ENCODE measurements at regions not wholly inside any gene's neighbourhood (a gene's known extent, or its start where the extent isn't known, plus 50 kb on each side); places are given as distances from the start of the nearest gene placed in this dataset.
A peak's percentile ranks its signal among the peaks of the same experiment; 100 is the strongest.

GRCh38 chr1:229043115-229043514, 227.8 kb upstream of the RAB4A start:
- WGBS (ENCODE audit: insufficient coverage, low coverage, low lambda C conversion rate, missing lambda C conversion rate): 65% methylated on average over 2 of the region's 2 CpGs

GRCh38 chr1:229046251-229046853, 224.6 kb upstream of the RAB4A start:
- H3K27me3 ChIP-seq: no peaks in the 10 kb centered on the region
- no peaks in the 10 kb centered on the region for H3K36me3 ChIP-seq
- intact Hi-C loops (cut with DNase I): no loop called here
- H3K4me1 ChIP-seq: no peaks in the 10 kb centered on the region
- no peak for DNase-seq
- no peak overlapping the region for H3K27ac ChIP-seq
- no peak for ATAC-seq
- 82% methylated on average over 5 of the region's 14 CpGs for WGBS (ENCODE audit: insufficient coverage, low coverage, low lambda C conversion rate, missing lambda C conversion rate)
- TF ChIP-seq POLR2A (IDR thresholded peaks at IDR 0.05): no peak
- TF ChIP-seq CTCF (IDR thresholded peaks at IDR 0.05): no peak
- no peaks in the 10 kb centered on the region for H3K9me3 ChIP-seq
- no peak overlapping the region for H3K4me3 ChIP-seq

More at GRCh38 chr1:229043115-229043514, 227.8 kb upstream of the RAB4A start:
- no peak overlapping the region for H3K27ac ChIP-seq
- H3K4me1 ChIP-seq: no peaks in the 10 kb centered on the region
- no peaks in the 10 kb centered on the region for H3K9me3 ChIP-seq
- TF ChIP-seq POLR2A (IDR thresholded peaks at IDR 0.05): no peak
- TF ChIP-seq CTCF (IDR thresholded peaks at IDR 0.05): no peak
- no peak overlapping the region for H3K4me3 ChIP-seq
- DNase-seq (no peak), ATAC-seq (peak in 1 of 4 donors; percentile 31)
- intact Hi-C loops (cut with DNase I): no loop called here
- no peaks in the 10 kb centered on the region for H3K36me3 ChIP-seq
- no peaks in the 10 kb centered on the region for H3K27me3 ChIP-seq

GRCh38 chr1:229047161-229047839, 223.6 kb upstream of the RAB4A start:
- no peaks in the 10 kb centered on the region for H3K27me3 ChIP-seq
- DNase-seq: no peak
- no peaks in the 10 kb centered on the region for H3K36me3 ChIP-seq
- WGBS (ENCODE audit: insufficient coverage, low coverage, low lambda C conversion rate, missing lambda C conversion rate): 96% methylated on average over 5 of the region's 8 CpGs
- H3K27ac ChIP-seq: no peak overlapping the region
- intact Hi-C loops (cut with DNase I): no loop called here
- ATAC-seq: no peak
- TF ChIP-seq POLR2A (IDR thresholded peaks at IDR 0.05) (no peak), CTCF (IDR thresholded peaks at IDR 0.05) (no peak)
- H3K9me3 ChIP-seq: no peaks in the 10 kb centered on the region
- H3K4me1 ChIP-seq: no peaks in the 10 kb centered on the region
- no peak overlapping the region for H3K4me3 ChIP-seq

- no peak overlapping the region for H3K4me3 ChIP-seq
- no peak overlapping the region for H3K27ac ChIP-seq
- no peaks in the 10 kb centered on the region for H3K4me1 ChIP-seq
- intact Hi-C loops (cut with DNase I): no loop called here
- no peaks in the 10 kb centered on the region for H3K9me3 ChIP-seq
- TF ChIP-seq CTCF (IDR thresholded peaks at IDR 0.05) (no peak), POLR2A (IDR thresholded peaks at IDR 0.05) (no peak)
- H3K36me3 ChIP-seq: no peaks in the 10 kb centered on the region
- DNase-seq: no peak
- 79% methylated on average over 10 of the region's 11 CpGs for WGBS (ENCODE audit: insufficient coverage, low coverage, low lambda C conversion rate, missing lambda C conversion rate)
- ATAC-seq: no peak
- H3K27me3 ChIP-seq: no peaks in the 10 kb centered on the region
Measured at GRCh38 chr1:229047840-229048620, 222.9 kb upstream of the RAB4A start.

Data from right lobe of liver (tissue), 6 donors.